ENCODE measurements at regions not wholly inside any gene's neighbourhood (a gene's known extent, or its start where the extent isn't known, plus 50 kb on each side); places are given as distances from the start of the nearest gene placed in this dataset.

- DNase-seq (ENCODE audit: low spot score) = no peak
These were observed 179.4 kb downstream of the SNAPC1 start for GRCh38 chr14:61941421-61942150.

DNA sequence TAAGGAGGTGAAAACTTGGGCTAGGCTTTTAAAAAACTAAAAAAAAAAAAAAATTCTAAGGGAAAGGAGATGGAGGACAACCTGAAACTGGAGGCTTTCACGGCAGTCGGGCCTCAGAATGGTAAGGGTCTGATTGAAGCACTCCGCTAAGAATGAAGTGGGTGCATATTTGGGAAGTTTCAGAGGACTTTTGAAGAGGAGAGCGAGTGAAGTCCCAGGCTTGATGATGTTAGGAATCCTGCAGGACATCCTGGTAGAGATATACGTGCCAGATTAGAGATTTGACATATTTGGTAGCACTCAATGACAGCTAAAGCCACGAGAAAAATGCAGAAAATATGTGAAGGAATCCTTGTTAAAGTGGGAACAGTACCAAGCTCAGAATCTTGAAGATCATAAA is 186.2 kb downstream of the SNAPC1 start:
- no peak for DNase-seq (ENCODE audit: low spot score)

DNA sequence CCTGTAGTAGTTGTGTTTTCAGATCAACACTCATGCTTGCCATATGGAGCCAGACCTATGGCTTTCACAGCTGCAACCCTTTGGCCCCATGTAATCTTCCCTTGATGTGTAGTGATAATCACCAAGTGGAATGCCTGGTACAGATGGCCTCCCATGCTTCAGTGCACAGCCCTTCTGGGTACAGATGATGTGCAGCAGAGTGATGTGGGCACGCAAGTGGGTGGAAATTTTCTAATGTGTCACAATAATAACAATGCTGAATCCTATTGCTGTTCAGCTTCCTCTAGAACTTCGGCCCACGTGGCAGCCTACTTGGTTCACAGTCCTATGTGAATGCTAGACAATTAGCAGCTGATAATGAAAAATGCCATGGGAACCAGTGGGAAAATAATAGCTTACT is 188.1 kb downstream of the SNAPC1 start:
- DNase-seq (ENCODE audit: low spot score) = no peak

GRCh38 chr14:61953602-61954001 is 191.4 kb downstream of the SNAPC1 start:
- DNase-seq (ENCODE audit: low spot score) = no peak

- no peak for DNase-seq (ENCODE audit: low spot score)
These were observed 192.1 kb downstream of the SNAPC1 start for GRCh38 chr14:61954306-61954705.

DNA sequence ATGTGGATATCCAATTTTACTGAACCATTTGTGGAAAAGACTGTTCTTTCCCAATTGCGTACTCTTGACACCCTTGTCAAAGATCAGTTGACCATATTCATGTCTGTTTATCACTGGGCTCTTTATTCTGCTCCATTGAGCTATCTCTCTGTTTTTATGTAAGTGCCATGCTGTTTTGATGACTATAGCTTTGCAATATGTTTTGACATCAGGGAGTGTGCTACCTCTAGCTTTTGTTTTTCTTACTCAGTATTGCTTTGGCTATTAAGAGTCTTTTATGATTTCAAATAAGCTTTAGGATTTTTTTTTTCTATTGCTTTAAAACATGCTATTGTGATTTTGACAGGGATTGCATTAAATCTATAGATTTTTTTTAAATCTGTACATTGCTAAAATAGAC is 194.3 kb downstream of the SNAPC1 start:
- no peak for DNase-seq (ENCODE audit: low spot score)

- no peak for DNase-seq (ENCODE audit: low spot score)
These were observed 197.1 kb downstream of the SNAPC1 start for GRCh38 chr14:61959348-61959747.

DNA sequence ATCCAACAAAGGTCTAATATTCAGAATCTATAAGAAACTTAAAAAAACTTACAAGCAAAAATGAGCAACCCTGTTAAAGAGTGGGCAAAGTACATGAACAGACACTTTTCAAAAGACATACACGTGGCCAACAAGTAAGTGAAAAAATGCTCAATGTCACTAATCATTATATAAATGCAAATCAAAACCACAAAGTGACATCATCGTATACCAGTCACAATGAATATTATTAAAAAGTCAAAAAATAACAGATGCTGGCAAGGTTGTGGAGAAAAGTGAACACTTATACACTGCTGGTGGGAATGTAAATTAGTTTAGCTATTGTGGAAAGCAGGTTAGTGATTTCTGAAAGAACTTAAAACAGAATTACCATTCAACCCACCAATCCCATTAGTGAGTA is 199.1 kb downstream of the SNAPC1 start:
- no peak for DNase-seq (ENCODE audit: low spot score)

- no peak for DNase-seq (ENCODE audit: low spot score)
These were observed 201.7 kb downstream of the SNAPC1 start for GRCh38 chr14:61963926-61964325.

GRCh38 chr14:61965030-61965745 is 203.0 kb downstream of the SNAPC1 start:
- no peak for DNase-seq (ENCODE audit: low spot score)

- DNase-seq (ENCODE audit: low spot score) = no peak
These were observed 206.0 kb downstream of the SNAPC1 start for GRCh38 chr14:61968207-61968606.

DNA sequence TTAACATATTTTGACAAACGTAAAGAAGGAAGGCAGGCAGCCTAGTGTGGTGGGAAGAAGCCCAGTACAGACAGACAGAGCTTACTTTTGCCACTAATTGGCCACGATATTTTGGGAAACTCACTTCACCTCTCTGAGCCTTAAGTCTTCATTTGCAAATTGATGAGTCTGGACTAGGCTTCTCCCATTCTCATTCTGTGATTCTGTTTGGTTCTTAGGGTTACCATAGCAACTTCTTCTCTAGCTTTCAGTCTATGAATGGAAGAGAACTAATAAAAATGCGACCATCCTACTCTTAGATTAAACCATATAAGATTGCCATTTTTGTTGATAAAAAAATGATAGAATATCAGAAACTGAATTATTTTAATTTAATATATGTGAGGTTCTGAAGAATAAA is 210.5 kb downstream of the SNAPC1 start:
- no peak for DNase-seq (ENCODE audit: low spot score)

DNA sequence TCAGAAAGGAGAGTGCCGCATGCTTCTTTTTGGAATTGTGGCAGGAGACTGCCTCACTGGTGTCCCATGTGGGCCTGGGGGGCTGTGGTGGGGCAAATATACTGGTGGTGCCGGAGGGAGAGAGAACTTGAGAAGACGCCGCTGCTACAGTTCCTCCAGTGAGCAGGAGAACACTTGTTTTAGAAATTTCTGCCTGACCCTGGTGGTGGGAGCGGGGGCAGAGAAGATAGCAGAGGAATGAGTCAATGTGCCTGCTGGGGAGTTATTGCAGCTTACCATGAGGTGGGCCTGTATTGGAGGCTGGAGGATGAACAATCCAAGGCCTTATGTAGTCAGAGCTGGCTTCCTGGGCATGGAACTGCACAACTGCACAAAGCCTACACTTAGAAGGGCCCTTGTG is 211.8 kb downstream of the SNAPC1 start:
- no peak for DNase-seq (ENCODE audit: low spot score)

DNA sequence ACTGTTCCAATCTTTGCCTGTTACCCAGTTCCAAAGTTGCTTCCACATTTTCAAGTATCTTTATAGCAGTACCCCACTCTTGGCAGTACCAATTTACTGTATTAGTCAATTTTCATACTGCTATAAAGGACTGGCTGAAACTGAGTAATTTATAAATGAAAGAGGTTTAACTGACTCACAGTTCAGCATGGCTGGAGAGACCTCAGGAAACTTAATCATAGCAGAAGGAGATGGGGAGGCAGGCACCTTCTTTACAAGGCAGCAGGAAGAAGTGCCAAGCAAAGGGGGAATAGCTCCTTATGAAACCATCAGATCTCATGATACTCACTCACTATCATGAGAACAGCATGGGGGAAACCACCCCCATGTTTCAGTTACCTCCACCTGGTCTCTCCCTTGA is 215.0 kb downstream of the SNAPC1 start:
- DNase-seq (ENCODE audit: low spot score) = no peak

DNA sequence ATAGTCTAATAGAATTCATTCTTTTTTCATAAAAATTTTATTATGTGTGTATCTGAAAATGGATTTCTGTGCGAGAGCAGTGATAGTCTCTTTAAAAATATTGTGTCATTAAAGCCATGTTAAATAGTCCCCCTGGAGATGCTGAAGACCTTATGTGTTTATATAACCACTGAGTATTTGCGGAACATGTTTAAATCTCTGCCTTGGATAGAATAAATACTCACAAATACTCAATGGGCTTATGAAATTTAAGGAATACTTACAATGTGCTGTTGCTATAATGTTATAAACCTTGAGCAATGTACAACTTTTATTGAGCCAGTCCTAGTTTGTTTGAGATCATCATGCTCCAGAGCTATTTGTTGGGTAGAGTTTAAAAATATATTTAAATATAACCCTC is 226.0 kb downstream of the SNAPC1 start:
- DNase-seq (ENCODE audit: low spot score) = no peak

- no peak for DNase-seq (ENCODE audit: low spot score)
These were observed 229.9 kb downstream of the SNAPC1 start for GRCh38 chr14:61992139-61992538.

- no peak for DNase-seq (ENCODE audit: low spot score)
These were observed 230.7 kb downstream of the SNAPC1 start for GRCh38 chr14:61992926-61993325.

GRCh38 chr14:61994589-61994988 is 232.4 kb downstream of the SNAPC1 start:
- no peak for DNase-seq (ENCODE audit: low spot score)

DNA sequence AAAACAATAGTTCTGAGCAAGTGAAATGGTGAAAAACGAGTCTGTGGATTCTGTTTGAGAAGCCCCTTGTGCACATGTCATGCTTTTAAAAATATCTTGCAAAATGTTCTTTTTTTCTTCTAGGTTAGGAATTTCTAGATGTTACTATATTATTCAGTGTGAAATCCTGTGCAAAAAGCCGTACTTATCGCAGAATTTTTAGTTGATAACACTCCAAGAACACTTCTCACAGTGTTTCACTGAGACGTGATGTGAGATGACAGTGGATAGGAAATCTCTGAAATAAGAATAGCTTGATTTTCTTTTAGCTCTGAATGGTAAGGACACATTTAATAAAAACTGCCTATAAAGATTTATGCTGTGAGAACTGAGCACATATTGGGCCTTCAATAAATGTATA is 234.5 kb downstream of the SNAPC1 start:
- no peak for DNase-seq (ENCODE audit: low spot score)

GRCh38 chr14:61997161-61997560 is 234.9 kb downstream of the SNAPC1 start:
- no peak for DNase-seq (ENCODE audit: low spot score)

- no peak for DNase-seq (ENCODE audit: low spot score)
These were observed 239.7 kb downstream of the SNAPC1 start for GRCh38 chr14:62001963-62002362.

DNA sequence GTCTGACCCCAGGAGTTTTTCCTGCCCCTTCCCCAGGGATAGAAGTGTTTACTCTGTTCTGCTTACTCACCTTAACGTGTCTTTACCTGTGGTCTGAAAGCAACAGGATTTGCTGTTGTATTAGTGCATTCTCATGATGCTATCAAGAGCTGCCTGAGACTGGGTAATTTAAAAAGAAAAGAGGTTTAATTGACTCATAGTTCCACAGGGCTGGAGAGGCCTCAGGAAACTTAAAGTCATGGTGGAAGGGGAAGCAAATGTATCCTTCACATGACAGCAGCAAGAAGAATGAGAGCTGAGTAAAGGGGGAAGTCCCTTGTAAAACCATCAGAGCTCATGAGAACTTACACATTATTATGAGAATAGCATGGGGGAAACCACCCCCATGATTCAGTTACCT is 240.4 kb downstream of the SNAPC1 start:
- DNase-seq (ENCODE audit: low spot score) = no peak

- no peak for DNase-seq (ENCODE audit: low spot score)
These were observed 241.5 kb downstream of the SNAPC1 start for GRCh38 chr14:62003701-62004100.
